Stimulated activated naive CD4-positive, alpha-beta T cell (primary cell): ENCODE measurements at regions not wholly inside any gene's neighbourhood (a gene's known extent, or its start where the extent isn't known, plus 50 kb on each side); places are given as distances from the start of the nearest gene placed in this dataset.

Source experiments
- DNase-seq, 6 experiments: peaks; one replicate each; lab custom pipeline; 2025; lab: John Stamatoyannopoulos, UW

GRCh38 chr13:81781471-81781870 is 1440.5 kb upstream of the SPRY2 start:
- no peak for DNase-seq

GRCh38 chr13:81779876-81780275 is 1439.0 kb upstream of the SPRY2 start:
- no peak for DNase-seq

GRCh38 chr13:81778350-81778749 is 1437.4 kb upstream of the SPRY2 start:
- DNase-seq: no peak

GRCh38 chr13:81773263-81773662 is 1432.3 kb upstream of the SPRY2 start:
- DNase-seq: no peak

- no peak for DNase-seq
Measured at GRCh38 chr13:81771951-81772350, 1431.0 kb upstream of the SPRY2 start.

GRCh38 chr13:81770868-81771505 is 1430.1 kb upstream of the SPRY2 start:
- DNase-seq: no peak

GRCh38 chr13:81762449-81762848 is 1421.5 kb upstream of the SPRY2 start:
- no peak for DNase-seq

GRCh38 chr13:81760316-81760715 is 1419.4 kb upstream of the SPRY2 start:
- no peak for DNase-seq

- no peak for DNase-seq
Measured at GRCh38 chr13:81757348-81757970, 1416.5 kb upstream of the SPRY2 start.

GRCh38 chr13:81745391-81745790 is 1404.5 kb upstream of the SPRY2 start:
- DNase-seq: no peak

GRCh38 chr13:81738364-81738763 is 1397.4 kb upstream of the SPRY2 start:
- DNase-seq: no peak

GRCh38 chr13:81726037-81726726 is 1385.3 kb upstream of the SPRY2 start:
- DNase-seq: no peak

GRCh38 chr13:81722456-81722855 is 1381.5 kb upstream of the SPRY2 start:
- no peak for DNase-seq

- DNase-seq: no peak
Measured at GRCh38 chr13:81721400-81721799, 1380.5 kb upstream of the SPRY2 start.

GRCh38 chr13:81714513-81714912 is 1373.6 kb upstream of the SPRY2 start:
- no peak for DNase-seq

GRCh38 chr13:81713201-81713600 is 1372.3 kb upstream of the SPRY2 start:
- no peak for DNase-seq

- DNase-seq: no peak
Measured at GRCh38 chr13:81697826-81698225, 1356.9 kb upstream of the SPRY2 start.

- no peak for DNase-seq
Measured at GRCh38 chr13:81686877-81687276, 1346.0 kb upstream of the SPRY2 start.

- no peak for DNase-seq
Measured at GRCh38 chr13:81683521-81683920, 1342.6 kb upstream of the SPRY2 start.

- no peak for DNase-seq
Measured at GRCh38 chr13:81682081-81682630, 1341.2 kb upstream of the SPRY2 start.

- DNase-seq: no peak
Measured at GRCh38 chr13:81677857-81678256, 1336.9 kb upstream of the SPRY2 start.

GRCh38 chr13:81676008-81676407 is 1335.1 kb upstream of the SPRY2 start:
- no peak for DNase-seq

- no peak for DNase-seq
Measured at GRCh38 chr13:81671064-81671463, 1330.1 kb upstream of the SPRY2 start.
